ENCODE measurements at regions not wholly inside any gene's neighbourhood (a gene's known extent, or its start where the extent isn't known, plus 50 kb on each side); places are given as distances from the start of the nearest gene placed in this dataset.

- TF ChIP-seq YY1 (IDR thresholded peaks at IDR 0.05; ENCODE audit: insufficient read depth, insufficient read length) (no peak), ZNF274 (IDR thresholded peaks at IDR 0.05; ENCODE audit: low read depth, low read length) (no peak)
These were observed 107.7 kb upstream of the EEPD1 start for GRCh38 chr7:36045326-36045725.
